Transverse colon (tissue), 4 donors: ENCODE measurements at regions not wholly inside any gene's neighbourhood (a gene's known extent, or its start where the extent isn't known, plus 50 kb on each side); places are given as distances from the start of the nearest gene placed in this dataset.

ENCODE experiments used
- DNase-seq: peaks from one replicate; pipeline ENCODE4 v3.0.0-alpha.2; 2019
- H3K27ac ChIP-seq, 4 donors: fragments of 200-600 bp; sonication (generic); 2 replicates each; pipeline ENCODE4 v1.5.1; 2016 to 2018; ENCODE audit warnings: inconsistent platforms in 4 of 4
- H3K27me3 ChIP-seq: fragments of 200-600 bp; sonication (generic); 2 replicates; pipeline ENCODE4 v1.5.1; 2017; ENCODE audit warnings: inconsistent platforms
- H3K36me3 ChIP-seq, 4 donors: fragments of 200-600 bp; sonication (generic); 2 replicates each; pipeline ENCODE4 v1.5.1; 2017 to 2019; ENCODE audit warnings: inconsistent platforms in 4 of 4
- H3K4me1 ChIP-seq, 4 donors: fragments of 200-600 bp; sonication (generic); 2 replicates each; pipeline ENCODE4 v1.5.1; 2017 to 2020; ENCODE audit warnings: inconsistent platforms in 4 of 4
- H3K4me3 ChIP-seq, 4 donors: fragments of 200-600 bp; sonication (generic); 1 replicate in 1 of 4; 2 replicates in 3 of 4; pipeline versions ENCODE4 v1.5.1 to v1.6.1; 2017 to 2019; ENCODE audit warnings: inconsistent platforms in 4 of 4
- H3K9me3 ChIP-seq, 2 donors: fragments of 200-600 bp; sonication (generic); 2 replicates each; pipeline ENCODE4 v1.5.1; 2017 to 2019; ENCODE audit warnings: inconsistent platforms in 2 of 2
- CTCF ChIP-seq, 5 experiments: fragments of 200-600 bp in 3 of 5; fragments of 450-650 bp in 2 of 5; sonication (generic) in 3 of 5; IDR thresholded peaks; 1 replicate in 2 of 5; 2 replicates in 3 of 5; pipeline ENCODE4 v1.5.1; 2016 to 2017; ENCODE audit warnings: antibody characterized with exemption in 5 of 5, inconsistent platforms in 3 of 5, mild to moderate bottlenecking in 2 of 5, moderate library complexity in 1 of 5
- EP300 ChIP-seq: sonication (generic); formaldehyde crosslinking; IDR thresholded peaks from one replicate; pipeline ENCODE4 v1.6.1; 2017; ENCODE audit warnings: antibody characterized with exemption, low read depth
- POLR2A ChIP-seq: fragments of 450-650 bp; IDR thresholded peaks from one replicate; pipeline ENCODE4 v1.6.1; 2016; ENCODE audit warnings: antibody characterized with exemption, mild to moderate bottlenecking, moderate library complexity
- POLR2AphosphoS5 ChIP-seq, 3 donors: sonication (generic); formaldehyde crosslinking; IDR thresholded peaks; one replicate each; pipeline ENCODE4 v1.6.1; 2016; ENCODE audit warnings: antibody characterized with exemption in 3 of 3
- WGBS, 2 donors: methylation state at CpG; one replicate each; pipeline ENCODE4 v1.1.5; 2018; ENCODE audit warnings: low coverage in 1 of 2; 5-methylcytosine and 5-hydroxymethylcytosine counted together
- in situ Hi-C, 4 donors: fragments of 200-750 bp; cut with MboI; loops; one replicate each; pipeline versions ENCODE4 v1.15.0 to v1.15.1; 2017; ENCODE audit warnings: low sequenced_read_pairs in 3 of 4, low pct_ligation_motif_present in 1 of 4, low pct_unique_long_range_greater_than_20kb in 1 of 4
- intact Hi-C: fragments of 100-400 bp; cut with DNase I; formaldehyde crosslinking; loops from one replicate; pipeline ENCODE4 v1.15.1; 2023; ENCODE audit warnings: low total_unique reads

- TF ChIP-seq POLR2A (no peak), EP300 (no peak), POLR2AphosphoS5 (IDR thresholded peaks at IDR 0.05) (no peak), CTCF (IDR thresholded peaks at IDR 0.05) (no peak)
- DNase-seq, result no peak
- Histone ChIP-seq H3K9me3 (no peaks in the 10 kb centered on the region), H3K27ac (no peak overlapping the region), H3K4me1 (no peaks in the 10 kb centered on the region), H3K36me3 (no peaks in the 10 kb centered on the region), H3K27me3 (no peaks in the 10 kb centered on the region), H3K4me3 (no peak overlapping the region)
- in situ Hi-C loops (no loop called here), intact Hi-C loops (no loop called here)
- WGBS, 2 donors, result 51 to 60% methylated on average over 6 of the region's 6 CpGs
Measured at GRCh38 chr10:128908099-128908498, 558.9 kb upstream of the MGMT start.

DNA sequence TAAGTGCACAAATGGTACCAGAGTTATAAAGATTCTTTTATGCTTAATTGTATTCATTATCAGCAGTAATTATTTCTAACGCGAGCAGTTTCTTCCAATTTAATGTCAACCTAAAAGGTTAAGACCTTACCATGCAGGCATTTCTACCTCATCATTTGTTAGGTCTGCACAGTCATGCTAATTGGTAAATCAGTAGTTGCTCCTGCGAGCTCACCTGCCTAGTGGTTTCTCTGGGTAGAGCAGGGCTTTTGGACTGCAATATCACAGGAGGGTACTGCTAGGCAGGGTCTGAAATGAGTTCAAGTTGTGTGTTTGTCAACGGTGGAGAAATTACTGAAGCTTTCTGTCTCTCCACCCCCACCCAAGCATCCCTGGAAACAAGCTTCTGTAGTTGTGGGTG lies 558.5 kb upstream of the MGMT start:
- Histone ChIP-seq H3K4me1 (no peaks in the 10 kb centered on the region), H3K27ac (no peak overlapping the region), H3K9me3 (no peaks in the 10 kb centered on the region), H3K4me3 (no peak overlapping the region), H3K36me3 (no peaks in the 10 kb centered on the region), H3K27me3 (no peaks in the 10 kb centered on the region)
- in situ Hi-C loops, result no loop called here
- TF ChIP-seq POLR2AphosphoS5 (IDR thresholded peaks at IDR 0.05) (no peak), EP300 (no peak), CTCF (IDR thresholded peaks at IDR 0.05) (no peak), POLR2A (no peak)
- DNase-seq, result no peak
- intact Hi-C loops, result no loop called here
- 43 to 74% methylated on average over 2 to 4 of the region's 4 CpGs for WGBS, 2 donors

- H3K27ac ChIP-seq, result no peak overlapping the region
Measured at GRCh38 chr10:128912568-128913311, 554.3 kb upstream of the MGMT start.

DNA sequence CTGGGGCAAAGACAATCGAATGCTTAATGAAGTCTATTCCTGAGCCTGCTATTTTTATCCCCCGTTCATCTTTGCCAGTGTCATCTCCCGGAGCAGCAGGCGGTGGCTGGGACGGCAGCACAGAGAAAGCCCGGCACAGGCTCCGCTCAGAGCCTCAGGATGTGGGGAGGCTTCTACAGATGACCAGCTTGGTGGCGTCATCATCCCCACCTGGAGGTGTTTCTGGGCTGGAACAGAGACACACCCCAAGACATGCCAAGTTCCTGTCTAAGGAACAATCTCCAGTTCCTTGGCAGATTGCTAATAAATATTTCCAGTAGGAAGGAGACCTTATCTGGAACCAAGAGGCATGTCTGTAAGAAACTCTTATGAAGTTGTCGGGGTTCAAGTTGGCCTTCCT lies 552.4 kb upstream of the MGMT start:
- in situ Hi-C loops, result no loop called here
- H3K4me1 ChIP-seq, result no peaks in the 10 kb centered on the region
- H3K4me3 ChIP-seq, result no peak overlapping the region
- no peaks in the 10 kb centered on the region for H3K27me3 ChIP-seq
- 63 to 80% methylated on average over 2 to 9 of the region's 9 CpGs for WGBS, 2 donors
- H3K9me3 ChIP-seq, result no peaks in the 10 kb centered on the region
- no peak for DNase-seq
- H3K36me3 ChIP-seq, result no peaks in the 10 kb centered on the region
- H3K27ac ChIP-seq, result no peak overlapping the region
- TF ChIP-seq POLR2A, result no peak
- TF ChIP-seq POLR2AphosphoS5 (IDR thresholded peaks at IDR 0.05), result peak in 1 of 3 donors; percentile 23
- no peak for TF ChIP-seq CTCF (IDR thresholded peaks at IDR 0.05)
- TF ChIP-seq EP300, result no peak
- intact Hi-C loops, result no loop called here

More at GRCh38 chr10:128912568-128913311, 554.3 kb upstream of the MGMT start:
- TF ChIP-seq EP300, result no peak
- no peak for TF ChIP-seq POLR2A
- TF ChIP-seq CTCF (IDR thresholded peaks at IDR 0.05), result no peak
- TF ChIP-seq POLR2AphosphoS5 (IDR thresholded peaks at IDR 0.05), result no peak
- in situ Hi-C loops, result no loop called here
- no peak overlapping the region for H3K4me3 ChIP-seq
- H3K36me3 ChIP-seq, result no peaks in the 10 kb centered on the region
- no peak for DNase-seq
- 59 to 90% methylated on average over 2 to 6 of the region's 6 CpGs for WGBS, 2 donors
- no peaks in the 10 kb centered on the region for H3K4me1 ChIP-seq
- H3K27me3 ChIP-seq, result no peaks in the 10 kb centered on the region
- intact Hi-C loops, result no loop called here
- H3K9me3 ChIP-seq, result no peaks in the 10 kb centered on the region
